Sigmoid colon (tissue), 6 donors: ENCODE measurements at regions not wholly inside any gene's neighbourhood (a gene's known extent, or its start where the extent isn't known, plus 50 kb on each side); places are given as distances from the start of the nearest gene placed in this dataset.
A peak's percentile ranks its signal among the peaks of the same experiment; 100 is the strongest.

Experiments used
- DNase-seq: peaks from one replicate; pipeline ENCODE4 v3.0.0-alpha.2; 2019
- H3K27ac ChIP-seq, 4 donors: fragments of 200-600 bp; sonication (generic); one replicate each; pipeline ENCODE4 v1.5.1; 2016 to 2019; ENCODE audit warnings: mild to moderate bottlenecking in 1 of 4
- H3K27me3 ChIP-seq, 3 donors: fragments of 200-600 bp; sonication (generic); one replicate each; pipeline ENCODE4 v1.5.1; 2019; ENCODE audit warnings: mild to moderate bottlenecking in 1 of 3
- H3K36me3 ChIP-seq, 4 donors: fragments of 200-600 bp; sonication (generic); one replicate each; pipeline ENCODE4 v1.5.1; 2016 to 2019
- H3K4me1 ChIP-seq, 4 donors: fragments of 200-600 bp; sonication (generic); one replicate each; pipeline ENCODE4 v1.5.1; 2017 to 2019
- H3K4me3 ChIP-seq, 4 donors: fragments of 200-600 bp; sonication (generic); one replicate each; pipeline ENCODE4 v1.5.1; 2017 to 2019; ENCODE audit warnings: mild to moderate bottlenecking in 2 of 4, moderate library complexity in 1 of 4
- H3K9me3 ChIP-seq, 4 donors: fragments of 200-600 bp in 3 of 4; sonication (generic) in 3 of 4; one replicate each; pipeline versions ENCODE4 v1.5.1 to v1.6.1; 2013 to 2019
- CTCF ChIP-seq, 4 experiments: fragments of 450-650 bp in 3 of 4; fragments of 200-600 bp in 1 of 4; IDR thresholded peaks; one replicate each; pipeline ENCODE4 v1.5.1; 2016 to 2019; ENCODE audit warnings: antibody characterized with exemption in 4 of 4, mild to moderate bottlenecking in 3 of 4, moderate library complexity in 2 of 4
- EP300 ChIP-seq, 4 donors: sonication (generic); formaldehyde crosslinking; IDR thresholded peaks; one replicate each; pipeline ENCODE4 v1.6.1; 2017; ENCODE audit warnings: antibody characterized with exemption in 4 of 4
- POLR2A ChIP-seq, 2 donors: fragments of 450-650 bp; IDR thresholded peaks; one replicate each; pipeline ENCODE4 v1.6.1; 2016; ENCODE audit warnings: antibody characterized with exemption in 2 of 2, mild to moderate bottlenecking in 2 of 2, moderate library complexity in 2 of 2
- POLR2AphosphoS5 ChIP-seq, 4 donors: sonication (generic); formaldehyde crosslinking; IDR thresholded peaks; one replicate each; pipeline ENCODE4 v1.6.1; 2017; ENCODE audit warnings: antibody characterized with exemption in 4 of 4
- WGBS, 2 donors: extraction: QIAGEN DNeasy Blood & Tissue Kit; methylation state at CpG; one replicate each; pipeline ENCODE4 v1.1.7; 2013; 5-methylcytosine and 5-hydroxymethylcytosine counted together
- intact Hi-C: fragments of 100-400 bp; cut with DNase I; formaldehyde crosslinking; loops from one replicate; pipeline ENCODE4 v1.15.1; 2023
- donor health status: healthy with polysubstance abuse.
- donor health status: healthy.

GRCh38 chr3:194000712-194001111 is 135.2 kb upstream of the HES1 start:
- no peak for DNase-seq
- Histone ChIP-seq H3K27me3 (no peaks in the 10 kb centered on the region), H3K4me1 (peaks cover 0 to 40% (median 36%) of the 10 kb centered on the region in 4 donors), H3K9me3 (no peaks in the 10 kb centered on the region), H3K27ac (no peak overlapping the region), H3K4me3 (no peak overlapping the region), H3K36me3 (no peaks in the 10 kb centered on the region)
- intact Hi-C loops = loop anchor here (5.0 kb wide), 4 partner anchors 47 to 267 kb away; no protein-coding TSS in a partner anchor
- TF ChIP-seq POLR2A (IDR thresholded peaks at IDR 0.05) = no peak
- no peak for TF ChIP-seq EP300 (IDR thresholded peaks at IDR 0.05)
- TF ChIP-seq POLR2AphosphoS5 (IDR thresholded peaks at IDR 0.05) = no peak
- WGBS, 2 donors = 72 to 96% methylated on average over 4 of the region's 4 CpGs

GRCh38 chr3:194001728-194002459 is 134.1 kb upstream of the HES1 start:
- no peak for DNase-seq
- Histone ChIP-seq H3K36me3 (no peaks in the 10 kb centered on the region), H3K27me3 (no peaks in the 10 kb centered on the region), H3K9me3 (no peaks in the 10 kb centered on the region), H3K4me3 (no peak overlapping the region), H3K4me1 (peaks cover 0 to 37% (median 33%) of the 10 kb centered on the region in 4 donors), H3K27ac (peak overlapping the region; percentile 77 to 87 (median 84))
- 91% methylated on average over 20 of the region's 20 CpGs for WGBS, 2 donors
- TF ChIP-seq CTCF (IDR thresholded peaks at IDR 0.05) (no peak), EP300 (IDR thresholded peaks at IDR 0.05) (no peak), POLR2A (IDR thresholded peaks at IDR 0.05) (no peak), POLR2AphosphoS5 (IDR thresholded peaks at IDR 0.05) (no peak)
- intact Hi-C loops = loop anchor here (2.0 to 5.0 kb wide), 6 partner anchors 45 to 313 kb away; no protein-coding TSS in a partner anchor

GRCh38 chr3:194003114-194004057 is 132.6 kb upstream of the HES1 start:
- H3K9me3 ChIP-seq = no peaks in the 10 kb centered on the region
- TF ChIP-seq POLR2AphosphoS5 (IDR thresholded peaks at IDR 0.05) (peak; percentile 40 to 79 (median 67)), CTCF (IDR thresholded peaks at IDR 0.05) (no peak), EP300 (IDR thresholded peaks at IDR 0.05) (peak; percentile 19 to 37 (median 32)), POLR2A (IDR thresholded peaks at IDR 0.05) (peak in 1 of 2 donors; percentile 21)
- peak overlapping the region; percentile 77 to 87 (median 84) for H3K27ac ChIP-seq
- 2 to 7% methylated on average over 58 of the region's 58 CpGs for WGBS, 2 donors
- no peaks in the 10 kb centered on the region for H3K36me3 ChIP-seq
- intact Hi-C loops = loop anchor here (2.0 to 5.0 kb wide), 6 partner anchors 44 to 311 kb away; no protein-coding TSS in a partner anchor
- no peaks in the 10 kb centered on the region for H3K27me3 ChIP-seq
- H3K4me3 ChIP-seq = peak overlapping the region; percentile 26 to 53 (median 45)
- H3K4me1 ChIP-seq = peaks cover 0 to 24% (median 21%) of the 10 kb centered on the region in 4 donors
- DNase-seq = peak; percentile 95

GRCh38 chr3:194005930-194006501 is 129.9 kb upstream of the HES1 start:
- TF ChIP-seq EP300 (IDR thresholded peaks at IDR 0.05) (no peak), POLR2A (IDR thresholded peaks at IDR 0.05) (no peak), POLR2AphosphoS5 (IDR thresholded peaks at IDR 0.05) (no peak), CTCF (IDR thresholded peaks at IDR 0.05) (no peak)
- WGBS, 2 donors = 51 to 70% methylated on average over 4 of the region's 4 CpGs
- H3K36me3 ChIP-seq = no peaks in the 10 kb centered on the region
- H3K4me3 ChIP-seq = no peak overlapping the region
- H3K27me3 ChIP-seq = no peaks in the 10 kb centered on the region
- H3K27ac ChIP-seq = no peak overlapping the region
- peaks cover 0 to 24% (median 21%) of the 10 kb centered on the region in 4 donors for H3K4me1 ChIP-seq
- no peaks in the 10 kb centered on the region for H3K9me3 ChIP-seq
- DNase-seq = no peak
- intact Hi-C loops = loop anchor here (5.0 kb wide), 1 partner anchor 51 kb away; no protein-coding TSS in a partner anchor
